Cardiac fibroblast (primary cell): ENCODE measurements at regions not wholly inside any gene's neighbourhood (a gene's known extent, or its start where the extent isn't known, plus 50 kb on each side); places are given as distances from the start of the nearest gene placed in this dataset.
A peak's percentile ranks its signal among the peaks of the same experiment; 100 is the strongest.

Experiments used
- DNase-seq, 2 donors: peaks; one replicate each; pipeline versions ENCODE4 v3.0.0 to v3.0.0-alpha.2; 2010; ENCODE audit warnings: low read depth in 2 of 2
- H3K4me3 ChIP-seq, 2 donors: replicated peaks in 1 of 2; 1 replicate in 1 of 2; 2 replicates in 1 of 2; pipeline ENCODE4 v1.5.1; 2011; ENCODE audit warnings: low read depth in 2 of 2, low read length in 2 of 2, mild to moderate bottlenecking in 2 of 2, moderate library complexity in 1 of 2
- TF ChIP-seq, protein P1 (sequence below): IDR thresholded peaks from one replicate; pipeline ENCODE4 v1.5.1; 2011; ENCODE audit warnings: low read depth, mild to moderate bottlenecking, low read length, inconsistent platforms

DNA sequence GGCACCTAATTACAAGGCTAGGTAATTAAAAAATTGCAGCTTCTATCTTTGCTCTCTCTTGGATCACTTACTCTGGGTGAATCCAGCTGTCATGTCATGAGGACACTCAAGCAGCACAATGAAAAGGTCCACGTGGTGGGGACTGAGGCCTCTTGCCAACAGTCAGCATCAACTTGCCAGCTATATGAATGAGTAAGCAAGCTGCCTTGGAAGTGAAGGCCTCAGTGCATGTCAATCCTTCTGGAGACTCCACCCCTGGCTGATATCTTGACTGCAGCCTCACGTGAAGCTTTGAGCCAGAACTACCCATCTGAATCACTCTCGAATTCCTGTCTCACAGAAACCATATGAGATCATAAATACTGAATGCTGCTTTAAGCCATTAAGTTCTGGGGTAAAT lies 140.5 kb downstream of the SNX18 start:
- TF ChIP-seq, protein P1, sequence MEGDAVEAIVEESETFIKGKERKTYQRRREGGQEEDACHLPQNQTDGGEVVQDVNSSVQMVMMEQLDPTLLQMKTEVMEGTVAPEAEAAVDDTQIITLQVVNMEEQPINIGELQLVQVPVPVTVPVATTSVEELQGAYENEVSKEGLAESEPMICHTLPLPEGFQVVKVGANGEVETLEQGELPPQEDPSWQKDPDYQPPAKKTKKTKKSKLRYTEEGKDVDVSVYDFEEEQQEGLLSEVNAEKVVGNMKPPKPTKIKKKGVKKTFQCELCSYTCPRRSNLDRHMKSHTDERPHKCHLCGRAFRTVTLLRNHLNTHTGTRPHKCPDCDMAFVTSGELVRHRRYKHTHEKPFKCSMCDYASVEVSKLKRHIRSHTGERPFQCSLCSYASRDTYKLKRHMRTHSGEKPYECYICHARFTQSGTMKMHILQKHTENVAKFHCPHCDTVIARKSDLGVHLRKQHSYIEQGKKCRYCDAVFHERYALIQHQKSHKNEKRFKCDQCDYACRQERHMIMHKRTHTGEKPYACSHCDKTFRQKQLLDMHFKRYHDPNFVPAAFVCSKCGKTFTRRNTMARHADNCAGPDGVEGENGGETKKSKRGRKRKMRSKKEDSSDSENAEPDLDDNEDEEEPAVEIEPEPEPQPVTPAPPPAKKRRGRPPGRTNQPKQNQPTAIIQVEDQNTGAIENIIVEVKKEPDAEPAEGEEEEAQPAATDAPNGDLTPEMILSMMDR: no peak
- peak; percentile 82 to 87 for DNase-seq
- H3K4me3 ChIP-seq: no peak overlapping the region

DNA sequence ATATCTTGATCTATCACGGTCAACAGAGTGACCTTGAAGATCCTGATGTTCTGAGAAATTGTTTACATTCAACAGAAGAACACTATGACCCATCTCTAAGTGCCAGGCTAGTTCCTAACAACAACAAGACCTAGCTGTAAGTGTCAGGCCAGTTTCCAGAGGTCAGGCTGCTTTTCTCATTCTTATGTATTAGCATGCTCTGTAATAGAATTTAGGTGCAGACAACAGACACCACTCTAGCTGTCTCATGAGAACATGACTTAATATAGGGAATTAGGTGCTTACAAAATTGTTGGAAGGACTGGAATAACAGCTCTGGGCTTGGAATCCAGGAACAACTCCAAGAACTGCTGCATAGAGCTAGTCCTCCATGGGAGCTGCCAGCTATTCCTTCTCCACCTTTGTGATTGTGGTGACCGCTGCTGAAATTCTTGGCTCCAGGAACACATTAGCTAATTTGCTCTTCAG lies 138.7 kb downstream of the SNX18 start:
- TF ChIP-seq, protein P1: no peak
- H3K4me3 ChIP-seq: no peak overlapping the region
- peak in 1 of 2 donors; percentile 81 for DNase-seq

DNA sequence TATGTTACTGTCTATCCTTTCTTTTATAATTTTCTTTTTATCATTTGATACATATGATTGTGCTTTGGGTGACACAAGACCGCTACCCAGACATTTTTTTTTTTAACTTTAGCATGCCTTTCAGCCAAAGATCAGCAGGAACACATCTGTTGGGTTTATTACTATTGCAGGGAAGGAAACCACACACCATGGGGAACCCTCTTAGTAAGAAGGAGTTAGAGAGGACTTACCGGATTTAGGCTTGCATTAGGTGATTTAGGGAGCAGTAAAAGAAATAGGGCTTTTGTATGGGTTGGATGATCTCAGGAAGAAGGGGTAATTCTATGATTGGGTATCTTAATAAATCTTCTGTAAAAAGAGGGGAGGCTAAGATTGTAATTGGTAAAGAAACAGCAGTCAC lies 138.2 kb downstream of the SNX18 start:
- DNase-seq: no peak
- no peak overlapping the region for H3K4me3 ChIP-seq
- TF ChIP-seq, protein P1: no peak

DNA sequence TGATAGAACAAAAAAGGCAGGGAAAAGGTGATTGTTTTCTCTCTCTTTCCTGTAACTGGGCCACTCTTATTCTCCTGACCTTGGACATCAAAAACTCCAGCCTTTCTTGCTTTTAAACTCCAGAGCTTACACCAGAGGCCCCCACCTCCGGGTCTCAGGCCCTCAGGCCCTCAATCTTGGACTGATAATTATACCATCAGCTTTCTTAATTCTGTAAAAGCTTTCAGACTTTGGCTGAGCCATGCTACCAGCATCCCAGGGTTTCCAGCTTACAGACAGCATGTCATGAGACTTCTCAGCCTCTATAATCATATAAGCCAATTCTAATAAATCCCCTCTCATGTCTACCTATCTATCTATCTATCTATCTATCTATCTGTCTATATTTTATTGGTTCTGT lies 137.7 kb downstream of the SNX18 start:
- no peak for DNase-seq
- H3K4me3 ChIP-seq: no peak overlapping the region
- TF ChIP-seq, protein P1: no peak

DNA sequence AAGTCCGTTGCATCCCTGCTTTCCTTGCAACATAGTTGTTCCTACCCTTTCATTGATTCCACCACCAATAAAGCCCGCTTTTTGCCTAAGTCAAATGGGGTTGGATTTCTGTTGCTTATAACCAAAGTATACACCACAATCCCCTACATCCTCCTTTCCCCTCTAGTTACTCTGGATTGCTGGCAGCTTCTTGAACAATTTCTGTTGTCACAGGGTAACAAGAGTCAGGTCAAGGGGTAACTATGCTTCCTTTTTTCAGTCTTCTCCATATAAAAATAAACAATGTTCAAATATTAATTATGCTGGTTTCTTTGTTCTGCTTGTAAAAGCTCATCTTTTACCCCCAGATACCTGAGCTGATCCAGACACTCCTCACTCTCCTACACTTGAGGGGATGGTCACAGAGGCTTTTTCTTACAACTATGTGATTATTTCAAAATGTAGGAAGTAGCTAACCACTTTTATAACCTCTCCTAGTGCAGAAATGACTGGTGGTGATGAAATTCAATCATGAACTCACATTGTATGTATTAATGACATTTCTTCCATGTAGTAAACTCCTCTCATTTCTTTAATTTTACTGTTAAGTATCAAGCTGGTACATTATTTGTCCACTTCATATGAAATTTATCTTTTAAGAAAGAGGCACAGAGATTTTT lies 136.5 kb downstream of the SNX18 start:
- no peak for DNase-seq
- no peak overlapping the region for H3K4me3 ChIP-seq
- TF ChIP-seq, protein P1: no peak

DNA sequence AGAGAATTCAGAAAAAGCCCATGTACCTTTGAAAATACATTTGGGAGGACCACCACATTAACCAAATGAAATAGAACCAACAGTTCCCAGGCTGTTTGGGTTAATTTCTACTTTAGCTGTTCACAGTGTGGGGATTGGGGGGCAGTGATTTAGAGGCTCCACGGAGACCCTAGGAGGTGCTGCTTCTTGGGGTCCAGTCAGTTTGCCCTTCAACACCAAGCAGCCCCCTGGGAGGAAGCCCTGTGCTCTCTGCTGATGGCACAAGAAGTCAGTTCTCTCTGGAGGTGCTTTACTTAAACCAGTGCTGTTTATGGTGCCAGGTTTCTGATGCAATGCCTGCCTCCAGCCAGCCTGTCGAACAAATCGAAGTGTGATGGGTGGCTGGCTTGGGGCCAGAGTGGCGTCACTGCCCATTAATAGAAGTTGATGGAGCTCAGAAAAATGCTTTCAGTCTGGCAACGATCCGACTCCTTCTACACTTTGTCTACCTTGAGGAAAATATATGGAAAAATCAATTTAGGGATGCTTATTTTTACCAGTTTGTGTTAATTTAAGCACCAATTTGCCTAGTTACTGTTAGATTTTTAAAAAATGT lies 134.0 kb downstream of the SNX18 start:
- no peak overlapping the region for H3K4me3 ChIP-seq
- TF ChIP-seq, protein P1: no peak
- peak; percentile 56 to 84 for DNase-seq
